ENCODE measurements at regions not wholly inside any gene's neighbourhood (a gene's known extent, or its start where the extent isn't known, plus 50 kb on each side); places are given as distances from the start of the nearest gene placed in this dataset.

DNA sequence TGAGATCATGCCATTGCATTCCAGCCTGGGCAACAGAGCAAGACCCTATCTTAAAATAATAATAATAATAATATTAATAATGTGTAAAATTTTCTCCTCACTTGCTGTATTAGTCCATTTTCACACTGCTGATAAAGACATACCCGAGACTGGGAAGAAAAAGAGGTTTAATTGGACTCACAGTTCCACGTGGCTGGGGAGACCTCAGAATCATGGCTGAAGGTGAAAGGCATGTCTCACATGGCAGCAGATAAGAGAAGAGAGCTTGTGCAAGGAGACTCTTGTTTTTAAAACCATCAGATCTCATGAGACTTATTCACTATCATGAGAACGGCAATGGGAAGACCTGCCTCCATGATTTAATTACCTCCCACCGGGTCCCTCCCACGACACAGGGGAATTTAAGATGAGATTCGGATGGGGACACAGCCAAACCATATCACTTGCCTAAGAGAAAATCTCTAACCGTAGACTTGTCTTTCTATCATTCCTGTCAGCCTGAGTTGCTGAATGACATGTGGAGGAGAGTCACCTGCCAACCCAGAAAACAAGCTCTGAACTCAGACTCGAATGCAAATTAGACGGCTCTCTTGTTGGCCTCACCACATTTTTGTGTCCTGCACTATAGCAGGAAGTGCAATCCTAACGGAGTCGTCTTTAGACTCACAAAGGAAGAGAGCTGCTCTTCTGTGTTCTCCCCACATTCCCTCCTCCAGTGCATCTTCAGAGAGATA lies 51.9 kb upstream of the DCTD start:
- H3K4me2 ChIP-seq (ENCODE audit: low read depth, low read length) = no peak overlapping the region
- H3K27ac ChIP-seq (ENCODE audit: low read length) = no peak overlapping the region
- H4K20me1 ChIP-seq (ENCODE audit: insufficient read depth, low read length) = no peaks in the 10 kb centered on the region
- H3K27me3 ChIP-seq (replicated peaks; ENCODE audit: insufficient read depth, low read length) = no peaks in the 10 kb centered on the region
- no peaks in the 10 kb centered on the region for H3K36me3 ChIP-seq (replicated peaks; ENCODE audit: insufficient read depth, low read length)
- no peaks in the 10 kb centered on the region for H3K4me1 ChIP-seq (ENCODE audit: low read length)
- no peaks in the 10 kb centered on the region for H3K79me2 ChIP-seq (ENCODE audit: low read length)
- H3K4me3 ChIP-seq (ENCODE audit: low read length) = no peak overlapping the region
- no peak for TF ChIP-seq EZH2 (optimal IDR thresholded peaks at IDR 0.05; ENCODE audit: low read depth, low read length)
- no peak for TF ChIP-seq EZH2phosphoT487 (IDR thresholded peaks at IDR 0.05; ENCODE audit: low read length)
- TF ChIP-seq, protein P1, sequence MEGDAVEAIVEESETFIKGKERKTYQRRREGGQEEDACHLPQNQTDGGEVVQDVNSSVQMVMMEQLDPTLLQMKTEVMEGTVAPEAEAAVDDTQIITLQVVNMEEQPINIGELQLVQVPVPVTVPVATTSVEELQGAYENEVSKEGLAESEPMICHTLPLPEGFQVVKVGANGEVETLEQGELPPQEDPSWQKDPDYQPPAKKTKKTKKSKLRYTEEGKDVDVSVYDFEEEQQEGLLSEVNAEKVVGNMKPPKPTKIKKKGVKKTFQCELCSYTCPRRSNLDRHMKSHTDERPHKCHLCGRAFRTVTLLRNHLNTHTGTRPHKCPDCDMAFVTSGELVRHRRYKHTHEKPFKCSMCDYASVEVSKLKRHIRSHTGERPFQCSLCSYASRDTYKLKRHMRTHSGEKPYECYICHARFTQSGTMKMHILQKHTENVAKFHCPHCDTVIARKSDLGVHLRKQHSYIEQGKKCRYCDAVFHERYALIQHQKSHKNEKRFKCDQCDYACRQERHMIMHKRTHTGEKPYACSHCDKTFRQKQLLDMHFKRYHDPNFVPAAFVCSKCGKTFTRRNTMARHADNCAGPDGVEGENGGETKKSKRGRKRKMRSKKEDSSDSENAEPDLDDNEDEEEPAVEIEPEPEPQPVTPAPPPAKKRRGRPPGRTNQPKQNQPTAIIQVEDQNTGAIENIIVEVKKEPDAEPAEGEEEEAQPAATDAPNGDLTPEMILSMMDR (IDR thresholded peaks at IDR 0.05; ENCODE audit: low read length) = no peak
- H2AFZ ChIP-seq (ENCODE audit: low read length) = no peak overlapping the region
- H3F3A ChIP-seq (ENCODE audit: insufficient read depth, low read length) = no peaks in the 10 kb centered on the region
- H3K9me3 ChIP-seq (replicated peaks; ENCODE audit: insufficient read depth, low read length) = no peaks in the 10 kb centered on the region
- no peak overlapping the region for H3K9ac ChIP-seq (ENCODE audit: low read length)
- no peaks in the 10 kb centered on the region for H3K9me2 ChIP-seq (replicated peaks; ENCODE audit: insufficient read depth, low read length)
- no peak for DNase-seq

DNA sequence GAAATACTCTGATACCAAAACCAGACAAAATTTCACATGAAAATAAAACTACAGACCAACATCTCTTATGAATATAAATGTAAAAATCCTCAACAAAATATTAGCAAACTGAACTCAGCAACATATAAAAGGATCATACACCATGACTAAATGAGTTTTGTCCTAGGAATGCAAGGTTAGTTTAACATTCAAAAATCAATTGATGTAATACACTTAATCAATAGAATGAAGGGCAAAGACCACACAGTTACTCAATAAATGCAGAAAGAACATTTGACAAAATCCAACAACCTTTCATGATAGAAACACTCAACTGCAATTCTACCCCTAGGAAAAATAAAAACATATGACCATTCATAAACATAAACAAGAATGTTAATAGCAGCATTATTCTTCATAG lies 50.2 kb upstream of the DCTD start:
- no peaks in the 10 kb centered on the region for H3K36me3 ChIP-seq (replicated peaks; ENCODE audit: insufficient read depth, low read length)
- H2AFZ ChIP-seq (ENCODE audit: low read length) = no peak overlapping the region
- no peak for DNase-seq
- H3K4me2 ChIP-seq (ENCODE audit: low read depth, low read length) = no peak overlapping the region
- TF ChIP-seq, protein P1 (IDR thresholded peaks at IDR 0.05; ENCODE audit: low read length) = no peak
- TF ChIP-seq EZH2phosphoT487 (IDR thresholded peaks at IDR 0.05; ENCODE audit: low read length) (no peak), EZH2 (optimal IDR thresholded peaks at IDR 0.05; ENCODE audit: low read depth, low read length) (no peak)
- H3F3A ChIP-seq (ENCODE audit: insufficient read depth, low read length) = no peaks in the 10 kb centered on the region
- no peak overlapping the region for H3K4me3 ChIP-seq (ENCODE audit: low read length)
- no peaks in the 10 kb centered on the region for H3K9me3 ChIP-seq (replicated peaks; ENCODE audit: insufficient read depth, low read length)
- H3K27me3 ChIP-seq (replicated peaks; ENCODE audit: insufficient read depth, low read length) = no peaks in the 10 kb centered on the region
- H3K79me2 ChIP-seq (ENCODE audit: low read length) = no peaks in the 10 kb centered on the region
- H3K4me1 ChIP-seq (ENCODE audit: low read length) = no peaks in the 10 kb centered on the region
- no peaks in the 10 kb centered on the region for H4K20me1 ChIP-seq (ENCODE audit: insufficient read depth, low read length)
- H3K27ac ChIP-seq (ENCODE audit: low read length) = no peak overlapping the region
- no peaks in the 10 kb centered on the region for H3K9me2 ChIP-seq (replicated peaks; ENCODE audit: insufficient read depth, low read length)
- H3K9ac ChIP-seq (ENCODE audit: low read length) = no peak overlapping the region
